ENCODE measurements at regions not wholly inside any gene's neighbourhood (a gene's known extent, or its start where the extent isn't known, plus 50 kb on each side); places are given as distances from the start of the nearest gene placed in this dataset.

DNA sequence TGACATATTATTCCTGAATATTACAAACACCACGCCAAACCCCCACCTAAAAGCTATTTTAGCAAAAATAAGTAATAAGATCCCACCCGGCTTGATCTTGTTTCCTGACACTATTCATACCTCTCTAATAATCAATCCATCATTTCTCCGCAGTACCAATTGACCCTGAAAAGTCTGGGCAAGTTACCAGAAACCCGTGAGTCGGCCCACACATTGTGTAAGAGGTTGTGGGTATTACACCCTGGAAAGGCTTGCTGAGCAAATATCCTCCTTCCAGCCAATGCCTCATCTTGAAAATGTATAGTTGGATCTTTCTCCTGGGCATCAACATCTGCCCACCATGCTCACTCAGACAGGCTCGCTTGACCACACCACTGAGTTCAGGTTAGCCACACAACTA is 451.0 kb downstream of the TTLL7 start:
- H3K27me3 ChIP-seq (replicated peaks; ENCODE audit: insufficient read depth, low read depth, low read length, poor library complexity) = no peaks in the 10 kb centered on the region
- no peak overlapping the region for H3K27ac ChIP-seq (ENCODE audit: low read depth, low read length, poor library complexity, severe bottlenecking)
- no TSS peak for BruUV-seq (replicated peaks)
- TF ChIP-seq, protein P1, sequence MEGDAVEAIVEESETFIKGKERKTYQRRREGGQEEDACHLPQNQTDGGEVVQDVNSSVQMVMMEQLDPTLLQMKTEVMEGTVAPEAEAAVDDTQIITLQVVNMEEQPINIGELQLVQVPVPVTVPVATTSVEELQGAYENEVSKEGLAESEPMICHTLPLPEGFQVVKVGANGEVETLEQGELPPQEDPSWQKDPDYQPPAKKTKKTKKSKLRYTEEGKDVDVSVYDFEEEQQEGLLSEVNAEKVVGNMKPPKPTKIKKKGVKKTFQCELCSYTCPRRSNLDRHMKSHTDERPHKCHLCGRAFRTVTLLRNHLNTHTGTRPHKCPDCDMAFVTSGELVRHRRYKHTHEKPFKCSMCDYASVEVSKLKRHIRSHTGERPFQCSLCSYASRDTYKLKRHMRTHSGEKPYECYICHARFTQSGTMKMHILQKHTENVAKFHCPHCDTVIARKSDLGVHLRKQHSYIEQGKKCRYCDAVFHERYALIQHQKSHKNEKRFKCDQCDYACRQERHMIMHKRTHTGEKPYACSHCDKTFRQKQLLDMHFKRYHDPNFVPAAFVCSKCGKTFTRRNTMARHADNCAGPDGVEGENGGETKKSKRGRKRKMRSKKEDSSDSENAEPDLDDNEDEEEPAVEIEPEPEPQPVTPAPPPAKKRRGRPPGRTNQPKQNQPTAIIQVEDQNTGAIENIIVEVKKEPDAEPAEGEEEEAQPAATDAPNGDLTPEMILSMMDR (conservative IDR thresholded peaks at IDR 0.05; ENCODE audit: low read depth, low read length) = no peak
- no peak for TF ChIP-seq EZH2 (IDR thresholded peaks at IDR 0.05; ENCODE audit: borderline replicate concordance, low read depth, low read length, poor library complexity, severe bottlenecking)
- H3K36me3 ChIP-seq (ENCODE audit: insufficient read depth, low read length, poor library complexity, severe bottlenecking) = no peaks in the 10 kb centered on the region
- no peak for DNase-seq (ENCODE audit: low spot score)
- POLR2A ChIA-PET (ENCODE audit: low non-redundant PET) = no interaction called here
- intact Hi-C loops (cut with micrococcal nuclease; ENCODE audit: unreplicated experiment) = loop anchor here (10.0 kb wide), 1 partner anchor 307 kb away; no protein-coding TSS in a partner anchor
- H3K4me3 ChIP-seq (ENCODE audit: low read depth, low read length, poor library complexity, severe bottlenecking) = no peak overlapping the region
- no peaks in the 10 kb centered on the region for H3K9me3 ChIP-seq (ENCODE audit: low read depth, low read length, poor library complexity, severe bottlenecking)
- CTCF ChIA-PET = no interaction called here
- no peaks in the 10 kb centered on the region for H3K4me1 ChIP-seq (ENCODE audit: insufficient read depth, low read length, poor library complexity, severe bottlenecking)

DNA sequence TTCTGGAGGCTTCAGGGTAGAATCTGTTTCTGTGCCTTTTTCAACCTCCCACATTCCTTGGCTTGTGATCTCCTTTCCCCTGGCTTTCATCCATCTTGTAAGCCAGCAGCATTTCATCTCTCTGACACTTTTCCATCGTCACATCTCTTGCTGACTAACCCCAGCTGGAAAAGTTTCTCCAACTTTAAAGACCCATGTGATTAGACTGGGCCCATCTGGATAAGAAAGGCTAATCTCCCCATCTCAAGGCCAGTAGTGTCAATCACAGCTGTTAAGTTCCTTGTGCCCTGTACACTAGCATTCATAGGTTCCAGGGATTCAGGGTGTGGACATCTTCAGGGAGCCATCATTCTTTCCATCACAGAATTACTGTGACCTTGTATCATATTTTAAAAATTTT is 452.1 kb downstream of the TTLL7 start:
- intact Hi-C loops (cut with micrococcal nuclease; ENCODE audit: unreplicated experiment) = loop anchor here (10.0 kb wide), 1 partner anchor 308 kb away; no protein-coding TSS in a partner anchor
- H3K9me3 ChIP-seq (ENCODE audit: low read depth, low read length, poor library complexity, severe bottlenecking) = no peaks in the 10 kb centered on the region
- TF ChIP-seq EZH2 (IDR thresholded peaks at IDR 0.05; ENCODE audit: borderline replicate concordance, low read depth, low read length, poor library complexity, severe bottlenecking) = no peak
- TF ChIP-seq, protein P1 (conservative IDR thresholded peaks at IDR 0.05; ENCODE audit: low read depth, low read length) = no peak
- no peak overlapping the region for H3K27ac ChIP-seq (ENCODE audit: low read depth, low read length, poor library complexity, severe bottlenecking)
- no peak overlapping the region for H3K4me3 ChIP-seq (ENCODE audit: low read depth, low read length, poor library complexity, severe bottlenecking)
- no peaks in the 10 kb centered on the region for H3K27me3 ChIP-seq (replicated peaks; ENCODE audit: insufficient read depth, low read depth, low read length, poor library complexity)
- no peak for DNase-seq (ENCODE audit: low spot score)
- no peaks in the 10 kb centered on the region for H3K36me3 ChIP-seq (ENCODE audit: insufficient read depth, low read length, poor library complexity, severe bottlenecking)
- ChIA-PET CTCF (no interaction called here), POLR2A (ENCODE audit: low non-redundant PET) (no interaction called here)
- no peaks in the 10 kb centered on the region for H3K4me1 ChIP-seq (ENCODE audit: insufficient read depth, low read length, poor library complexity, severe bottlenecking)
- BruUV-seq (replicated peaks) = no TSS peak

DNA sequence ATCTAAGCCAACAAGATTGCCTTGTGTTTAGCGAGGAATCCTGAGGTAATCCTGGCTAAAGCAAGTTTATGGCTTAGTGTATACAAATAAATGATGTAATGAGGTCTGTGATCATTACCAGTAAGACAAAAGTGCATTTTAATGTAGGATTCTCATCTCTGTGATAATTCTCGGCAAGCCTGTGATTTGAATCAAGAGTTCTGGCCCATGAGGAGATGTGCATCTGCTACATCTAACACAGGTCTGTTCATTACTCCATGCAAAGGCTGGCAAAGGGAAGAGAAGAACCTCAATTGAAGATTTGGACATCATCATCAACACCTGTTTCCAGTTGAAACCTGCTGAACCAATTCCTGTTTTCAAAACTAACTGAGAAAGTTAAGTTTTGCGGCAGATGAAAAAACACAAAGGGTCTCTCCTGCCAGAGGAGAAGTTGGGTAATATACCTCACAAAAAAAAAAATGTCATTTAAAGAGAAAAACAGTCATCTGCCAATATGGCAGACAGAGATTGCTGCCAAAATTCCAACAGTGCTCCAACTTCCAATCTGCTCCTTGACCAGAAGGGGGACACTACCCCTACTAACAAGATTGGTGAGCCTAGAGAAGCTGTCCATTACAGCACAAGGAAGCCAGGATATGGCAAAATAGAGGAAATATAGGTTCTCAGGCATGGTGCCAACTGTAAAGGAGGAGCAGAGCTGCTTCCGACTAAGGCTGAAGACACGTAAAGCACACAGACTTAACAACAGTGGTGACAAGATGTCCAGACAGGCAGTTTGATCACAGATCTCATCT is 453.7 kb downstream of the TTLL7 start:
- H3K36me3 ChIP-seq (ENCODE audit: insufficient read depth, low read length, poor library complexity, severe bottlenecking) = no peaks in the 10 kb centered on the region
- TF ChIP-seq, protein P1 (conservative IDR thresholded peaks at IDR 0.05; ENCODE audit: low read depth, low read length) = peak; percentile 50; the same call in 1 of the 2 replicates
- TF ChIP-seq EZH2 (IDR thresholded peaks at IDR 0.05; ENCODE audit: borderline replicate concordance, low read depth, low read length, poor library complexity, severe bottlenecking) = no peak
- no peak overlapping the region for H3K4me3 ChIP-seq (ENCODE audit: low read depth, low read length, poor library complexity, severe bottlenecking)
- no peaks in the 10 kb centered on the region for H3K4me1 ChIP-seq (ENCODE audit: insufficient read depth, low read length, poor library complexity, severe bottlenecking)
- no peaks in the 10 kb centered on the region for H3K9me3 ChIP-seq (ENCODE audit: low read depth, low read length, poor library complexity, severe bottlenecking)
- intact Hi-C loops (cut with micrococcal nuclease; ENCODE audit: unreplicated experiment) = loop anchor here (10.0 kb wide), 1 partner anchor 310 kb away; no protein-coding TSS in a partner anchor
- H3K27me3 ChIP-seq (replicated peaks; ENCODE audit: insufficient read depth, low read depth, low read length, poor library complexity) = no peaks in the 10 kb centered on the region
- DNase-seq (ENCODE audit: low spot score) = peak; percentile 49
- no TSS peak for BruUV-seq (replicated peaks)
- no peak overlapping the region for H3K27ac ChIP-seq (ENCODE audit: low read depth, low read length, poor library complexity, severe bottlenecking)
- CTCF ChIA-PET = no interaction called here
- POLR2A ChIA-PET (ENCODE audit: low non-redundant PET) = no interaction called here

Measured in A673 (cell line).